ENCODE measurements at regions not wholly inside any gene's neighbourhood (a gene's known extent, or its start where the extent isn't known, plus 50 kb on each side); places are given as distances from the start of the nearest gene placed in this dataset.

- in situ Hi-C loops (cut with HindIII; ENCODE audit: low sequenced_read_pairs), result no loop called here
Measured at GRCh38 chr11:112831969-112832766, 129.1 kb upstream of the NCAM1 start.

GRCh38 chr11:112834277-112834755 lies 126.9 kb upstream of the NCAM1 start:
- in situ Hi-C loops (cut with HindIII; ENCODE audit: low sequenced_read_pairs), result no loop called here

GRCh38 chr11:112835591-112836255 lies 125.5 kb upstream of the NCAM1 start:
- in situ Hi-C loops (cut with HindIII; ENCODE audit: low sequenced_read_pairs), result no loop called here

GRCh38 chr11:112836256-112836602 lies 125.0 kb upstream of the NCAM1 start:
- in situ Hi-C loops (cut with HindIII; ENCODE audit: low sequenced_read_pairs), result no loop called here

- in situ Hi-C loops (cut with HindIII; ENCODE audit: low sequenced_read_pairs), result no loop called here
Measured at GRCh38 chr11:112837162-112837826, 123.9 kb upstream of the NCAM1 start.

GRCh38 chr11:112839051-112839450 lies 122.2 kb upstream of the NCAM1 start:
- in situ Hi-C loops (cut with HindIII; ENCODE audit: low sequenced_read_pairs), result no loop called here

GRCh38 chr11:112841729-112842128 lies 119.5 kb upstream of the NCAM1 start:
- in situ Hi-C loops (cut with HindIII; ENCODE audit: low sequenced_read_pairs), result no loop called here

GRCh38 chr11:112842151-112842550 lies 119.1 kb upstream of the NCAM1 start:
- in situ Hi-C loops (cut with HindIII; ENCODE audit: low sequenced_read_pairs), result no loop called here

GRCh38 chr11:112844517-112844916 lies 116.7 kb upstream of the NCAM1 start:
- in situ Hi-C loops (cut with HindIII; ENCODE audit: low sequenced_read_pairs), result no loop called here

GRCh38 chr11:112847568-112847967 lies 113.7 kb upstream of the NCAM1 start:
- in situ Hi-C loops (cut with HindIII; ENCODE audit: low sequenced_read_pairs), result no loop called here

GRCh38 chr11:112852143-112852866 lies 108.9 kb upstream of the NCAM1 start:
- in situ Hi-C loops (cut with HindIII; ENCODE audit: low sequenced_read_pairs), result no loop called here

GRCh38 chr11:112856133-112856532 lies 105.1 kb upstream of the NCAM1 start:
- in situ Hi-C loops (cut with HindIII; ENCODE audit: low sequenced_read_pairs), result no loop called here

GRCh38 chr11:112856591-112856990 lies 104.6 kb upstream of the NCAM1 start:
- in situ Hi-C loops (cut with HindIII; ENCODE audit: low sequenced_read_pairs), result no loop called here

- in situ Hi-C loops (cut with HindIII; ENCODE audit: low sequenced_read_pairs), result no loop called here
Measured at GRCh38 chr11:112858289-112859023, 102.8 kb upstream of the NCAM1 start.

- in situ Hi-C loops (cut with HindIII; ENCODE audit: low sequenced_read_pairs), result no loop called here
Measured at GRCh38 chr11:112859787-112860186, 101.4 kb upstream of the NCAM1 start.

- in situ Hi-C loops (cut with HindIII; ENCODE audit: low sequenced_read_pairs), result no loop called here
Measured at GRCh38 chr11:112861356-112861755, 99.9 kb upstream of the NCAM1 start.

- in situ Hi-C loops (cut with HindIII; ENCODE audit: low sequenced_read_pairs), result no loop called here
Measured at GRCh38 chr11:112863305-112863704, 97.9 kb upstream of the NCAM1 start.

- in situ Hi-C loops (cut with HindIII; ENCODE audit: low sequenced_read_pairs), result no loop called here
Measured at GRCh38 chr11:112864672-112865071, 96.5 kb upstream of the NCAM1 start.

- in situ Hi-C loops (cut with HindIII; ENCODE audit: low sequenced_read_pairs), result no loop called here
Measured at GRCh38 chr11:112871909-112872500, 89.2 kb upstream of the NCAM1 start.

- in situ Hi-C loops (cut with HindIII; ENCODE audit: low sequenced_read_pairs), result no loop called here
Measured at GRCh38 chr11:112874980-112875379, 86.2 kb upstream of the NCAM1 start.

Data from endothelial cell of hepatic sinusoid (primary cell).